Lower lobe of right lung (tissue), 2 donors: ENCODE measurements at regions not wholly inside any gene's neighbourhood (a gene's known extent, or its start where the extent isn't known, plus 50 kb on each side); places are given as distances from the start of the nearest gene placed in this dataset.

ENCODE experiments used
- ATAC-seq, 2 donors: fragments of 200-7000 bp; cut with Tn5 transposase; one replicate each; pipeline ENCODE4 v1.9.1; 2020 to 2022; ENCODE audit warnings: mild to moderate bottlenecking in 2 of 2, moderate library complexity in 2 of 2
- DNase-seq: peaks from one replicate; pipeline ENCODE4 v3.0.0-alpha.2; 2020
- H3K27ac ChIP-seq: fragments of 200-600 bp; one replicate; pipeline ENCODE4 v1.8.0; 2022
- H3K27me3 ChIP-seq: fragments of 200-600 bp; one replicate; pipeline ENCODE4 v1.8.0; 2022; ENCODE audit warnings: low read depth
- H3K36me3 ChIP-seq: fragments of 200-600 bp; one replicate; pipeline ENCODE4 v1.8.0; 2022; ENCODE audit warnings: mild to moderate bottlenecking
- H3K4me1 ChIP-seq: fragments of 200-600 bp; one replicate; pipeline ENCODE4 v1.8.0; 2022
- H3K4me3 ChIP-seq: fragments of 200-600 bp; one replicate; pipeline ENCODE4 v1.8.0; 2022; ENCODE audit warnings: mild to moderate bottlenecking
- H3K9me3 ChIP-seq: fragments of 200-600 bp; one replicate; pipeline ENCODE4 v1.8.0; 2022
- intact Hi-C: fragments of 100-400 bp; cut with DNase I; formaldehyde crosslinking; loops from one replicate; pipeline ENCODE4 v1.11.0; 2022
- TF ChIP-seq, protein P1 (sequence below): fragments of 200-600 bp; IDR thresholded peaks from one replicate; pipeline ENCODE4 v1.8.0; 2022; ENCODE audit warnings: antibody characterized with exemption, mild to moderate bottlenecking
- donor health status: DM: no; HTN: yes; CAD: no; lungs with severe emphysema.

DNA sequence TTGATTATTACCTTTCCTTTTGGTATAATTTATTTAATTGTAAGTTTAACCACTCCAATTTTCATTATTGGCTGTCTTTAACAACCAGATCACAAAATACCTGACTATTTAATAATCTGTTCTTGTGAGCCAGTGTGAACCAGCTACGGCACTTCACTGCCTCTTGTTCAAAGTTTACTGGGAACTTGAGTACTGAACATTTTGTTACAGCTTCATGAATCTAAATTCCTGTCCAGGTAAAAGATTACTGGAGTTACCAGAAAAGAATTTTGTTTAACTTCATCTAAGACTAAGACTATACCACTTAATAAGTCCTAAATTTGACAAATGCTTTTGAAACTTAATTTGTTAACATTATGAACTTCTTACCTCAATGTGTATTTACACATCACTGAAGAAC, 178.3 kb downstream of the FBXO8 start:
- ATAC-seq (no peak), DNase-seq (no peak)
- H3K36me3 ChIP-seq = no peaks in the 10 kb centered on the region
- TF ChIP-seq, protein P1, sequence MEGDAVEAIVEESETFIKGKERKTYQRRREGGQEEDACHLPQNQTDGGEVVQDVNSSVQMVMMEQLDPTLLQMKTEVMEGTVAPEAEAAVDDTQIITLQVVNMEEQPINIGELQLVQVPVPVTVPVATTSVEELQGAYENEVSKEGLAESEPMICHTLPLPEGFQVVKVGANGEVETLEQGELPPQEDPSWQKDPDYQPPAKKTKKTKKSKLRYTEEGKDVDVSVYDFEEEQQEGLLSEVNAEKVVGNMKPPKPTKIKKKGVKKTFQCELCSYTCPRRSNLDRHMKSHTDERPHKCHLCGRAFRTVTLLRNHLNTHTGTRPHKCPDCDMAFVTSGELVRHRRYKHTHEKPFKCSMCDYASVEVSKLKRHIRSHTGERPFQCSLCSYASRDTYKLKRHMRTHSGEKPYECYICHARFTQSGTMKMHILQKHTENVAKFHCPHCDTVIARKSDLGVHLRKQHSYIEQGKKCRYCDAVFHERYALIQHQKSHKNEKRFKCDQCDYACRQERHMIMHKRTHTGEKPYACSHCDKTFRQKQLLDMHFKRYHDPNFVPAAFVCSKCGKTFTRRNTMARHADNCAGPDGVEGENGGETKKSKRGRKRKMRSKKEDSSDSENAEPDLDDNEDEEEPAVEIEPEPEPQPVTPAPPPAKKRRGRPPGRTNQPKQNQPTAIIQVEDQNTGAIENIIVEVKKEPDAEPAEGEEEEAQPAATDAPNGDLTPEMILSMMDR = no peak
- H3K4me3 ChIP-seq = no peak overlapping the region
- no peaks in the 10 kb centered on the region for H3K27me3 ChIP-seq
- H3K9me3 ChIP-seq = no peaks in the 10 kb centered on the region
- no peak overlapping the region for H3K27ac ChIP-seq
- intact Hi-C loops = no loop called here
- H3K4me1 ChIP-seq = no peaks in the 10 kb centered on the region

DNA sequence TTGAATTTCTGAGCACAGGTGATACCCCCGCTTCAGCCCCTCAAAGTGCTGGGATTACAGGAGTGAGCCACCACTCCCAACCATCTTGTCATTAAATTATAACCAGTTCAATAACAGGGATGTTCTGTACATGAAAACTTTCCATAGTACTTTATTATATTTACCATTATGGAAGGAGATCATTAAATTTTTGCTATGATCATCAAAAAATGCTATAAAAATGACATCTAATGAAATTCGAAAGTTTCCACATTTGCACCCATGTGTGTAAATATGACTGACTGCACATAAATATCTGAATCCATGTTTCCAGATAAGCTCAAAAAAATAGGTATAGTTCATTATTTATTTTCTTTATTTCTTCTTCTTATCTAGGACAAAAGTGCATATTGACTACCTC, 182.6 kb downstream of the FBXO8 start:
- Histone ChIP-seq H3K4me3 (no peak overlapping the region), H3K36me3 (no peaks in the 10 kb centered on the region), H3K27ac (no peak overlapping the region), H3K9me3 (no peaks in the 10 kb centered on the region), H3K27me3 (no peaks in the 10 kb centered on the region), H3K4me1 (no peaks in the 10 kb centered on the region)
- intact Hi-C loops = no loop called here
- TF ChIP-seq, protein P1 = no peak
- DNase-seq (no peak), ATAC-seq (no peak)

DNA sequence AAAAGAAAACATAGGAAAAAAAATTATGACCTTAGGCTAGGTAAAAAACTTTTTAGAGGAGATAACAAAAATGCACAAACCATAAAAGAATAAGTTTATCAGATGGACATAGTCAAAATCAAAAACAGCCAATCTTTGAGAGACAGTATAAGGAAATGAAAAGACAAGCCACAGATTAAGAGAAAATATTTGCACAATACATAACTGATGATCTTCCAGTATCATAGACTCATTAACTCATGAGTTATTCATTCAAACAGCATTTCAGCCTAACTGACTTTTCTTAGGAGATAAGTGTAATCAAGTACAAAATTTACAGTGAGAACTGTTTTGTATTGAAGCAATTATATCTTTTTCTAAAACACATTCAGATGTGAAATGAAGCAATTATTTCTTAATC, 183.8 kb downstream of the FBXO8 start:
- ATAC-seq (no peak), DNase-seq (no peak)
- Histone ChIP-seq H3K27ac (no peak overlapping the region), H3K36me3 (no peaks in the 10 kb centered on the region), H3K27me3 (no peaks in the 10 kb centered on the region), H3K4me1 (no peaks in the 10 kb centered on the region), H3K4me3 (no peak overlapping the region), H3K9me3 (no peaks in the 10 kb centered on the region)
- intact Hi-C loops = no loop called here
- TF ChIP-seq, protein P1 = no peak

DNA sequence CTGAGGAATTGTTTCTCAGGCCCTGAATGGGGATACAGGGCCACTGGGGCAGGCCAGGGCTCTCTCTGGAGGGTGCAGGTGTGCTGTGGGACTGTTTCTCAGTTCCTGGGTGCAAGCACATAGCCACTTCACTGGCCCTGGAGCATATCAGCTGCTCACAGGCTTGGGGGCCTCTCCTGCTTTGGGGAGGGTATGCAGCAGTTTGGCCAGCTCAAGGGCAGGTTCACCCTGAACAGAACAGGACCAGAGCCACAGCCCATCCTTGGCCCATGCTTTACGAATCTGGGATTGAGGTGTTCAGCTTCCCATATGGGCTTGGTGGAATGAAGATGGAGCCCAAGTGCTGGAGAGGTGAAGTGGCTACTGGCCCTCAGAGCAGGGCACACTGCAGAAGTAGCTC, 186.5 kb downstream of the FBXO8 start:
- no peak for DNase-seq
- ATAC-seq = no peak
- Histone ChIP-seq H3K27ac (no peak overlapping the region), H3K9me3 (no peaks in the 10 kb centered on the region), H3K4me1 (no peaks in the 10 kb centered on the region), H3K36me3 (no peaks in the 10 kb centered on the region), H3K27me3 (no peaks in the 10 kb centered on the region), H3K4me3 (no peak overlapping the region)
- intact Hi-C loops = no loop called here
- TF ChIP-seq, protein P1 = no peak

DNA sequence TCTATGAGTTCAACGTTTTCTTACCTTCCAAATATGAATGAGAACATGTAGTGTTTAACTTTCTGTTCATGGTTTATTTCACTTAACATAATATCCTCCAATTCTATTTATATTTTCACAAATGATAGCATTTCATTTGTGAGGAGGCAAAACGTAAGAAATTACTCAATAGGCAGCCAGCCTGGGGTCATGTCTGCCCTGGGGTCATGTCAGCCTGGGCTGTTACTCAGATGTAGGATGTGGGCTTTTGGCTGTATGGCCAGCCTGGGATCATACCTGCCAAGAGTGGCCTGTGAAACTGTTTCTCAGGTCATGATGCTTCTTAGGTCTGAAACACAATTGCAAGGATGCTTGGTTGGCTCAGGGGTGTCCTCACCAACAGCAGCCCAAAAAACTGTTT, 187.0 kb downstream of the FBXO8 start:
- no peaks in the 10 kb centered on the region for H3K9me3 ChIP-seq
- TF ChIP-seq, protein P1 = no peak

DNA sequence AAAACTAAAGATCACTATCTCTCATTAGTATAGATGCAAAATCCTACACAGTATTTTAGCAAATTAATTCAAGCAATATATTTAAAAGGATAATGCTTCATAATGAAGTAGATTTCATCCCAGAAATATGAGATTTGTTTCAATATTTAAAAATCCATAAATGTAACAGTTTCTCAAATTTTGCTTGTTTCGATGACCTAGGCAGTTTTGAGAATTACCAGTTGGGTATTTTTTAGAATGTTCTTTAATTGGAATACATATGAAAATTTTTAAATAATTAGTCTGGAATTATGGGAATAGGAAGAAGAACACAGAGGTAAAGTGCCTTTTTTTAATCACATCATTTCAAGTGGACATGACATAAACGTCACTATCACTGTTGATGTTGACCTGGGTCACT, 192.3 kb downstream of the FBXO8 start:
- no peaks in the 10 kb centered on the region for H3K9me3 ChIP-seq
- no peaks in the 10 kb centered on the region for H3K4me1 ChIP-seq
- TF ChIP-seq, protein P1 = no peak
- intact Hi-C loops = no loop called here
- no peaks in the 10 kb centered on the region for H3K27me3 ChIP-seq
- no peak overlapping the region for H3K4me3 ChIP-seq
- ATAC-seq (no peak), DNase-seq (no peak)
- H3K27ac ChIP-seq = no peak overlapping the region
- H3K36me3 ChIP-seq = no peaks in the 10 kb centered on the region

More for the DNA sequence above, 187.0 kb downstream of the FBXO8 start:
- no peak for DNase-seq
- H3K4me3 ChIP-seq = no peak overlapping the region
- H3K36me3 ChIP-seq = no peaks in the 10 kb centered on the region
- no peak overlapping the region for H3K27ac ChIP-seq
- H3K4me1 ChIP-seq = no peaks in the 10 kb centered on the region
- no peak for ATAC-seq
- intact Hi-C loops = no loop called here
- H3K27me3 ChIP-seq = no peaks in the 10 kb centered on the region
